SK-N-SH (cell line): ENCODE measurements at regions not wholly inside any gene's neighbourhood (a gene's known extent, or its start where the extent isn't known, plus 50 kb on each side); places are given as distances from the start of the nearest gene placed in this dataset.

Experiments used
- CTCF ChIA-PET: fragments of 300-600, 350-600 bp; formaldehyde crosslinking; extraction: SDS; loops from one replicate; lab custom pipeline; 2021; lab: Yijun Ruan, JAX
- POLR2A ChIA-PET: fragments of 350-600 bp; sonication (Branson Sonifier 250); formaldehyde crosslinking; extraction: SDS; loops from one replicate; lab custom pipeline; 2020; ENCODE audit warnings: antibody characterized with exemption, inconsistent platforms; lab: Yijun Ruan, JAX
- DNase-seq: peaks from one replicate; pipeline ENCODE4 v3.0.0; 2012
- H2AFZ ChIP-seq: fragments of 200-600 bp; sonication (generic); 2 replicates; pipeline ENCODE4 v1.8.1; 2016; ENCODE audit warnings: antibody characterized with exemption, mild to moderate bottlenecking, low read depth
- H3F3A ChIP-seq: fragments of 200-600 bp; sonication (generic); replicated peaks from 2 replicates; pipeline ENCODE3; 2016; ENCODE audit warnings: antibody characterized with exemption, mild to moderate bottlenecking; ENCODE audit not compliant: insufficient read depth
- H3K27ac ChIP-seq, 2 experiments: fragments of 200-500 bp in 1 of 2; fragments of 200-600 bp in 1 of 2; sonication (Bioruptor generic) in 1 of 2; sonication (generic), shearing (Covaris generic) in 1 of 2; 2 replicates each; pipeline versions ENCODE4 v1.5.1 to v1.6.1; 2014 to 2016; ENCODE audit warnings: low read depth in 2 of 2, inconsistent platforms in 1 of 2, low read length in 1 of 2, mild to moderate bottlenecking in 1 of 2, mixed read lengths in 1 of 2
- H3K27me3 ChIP-seq: fragments of 200-600 bp; sonication (generic), shearing (Covaris generic); 2 replicates; pipeline ENCODE4 v1.6.1; 2016; ENCODE audit warnings: mixed run types; ENCODE audit not compliant: insufficient read depth
- H3K36me3 ChIP-seq, 2 experiments: fragments of 200-500 bp in 1 of 2; fragments of 200-600 bp in 1 of 2; sonication (Bioruptor generic) in 1 of 2; sonication (generic) in 1 of 2; replicated peaks in 1 of 2; 2 replicates each; pipeline versions ENCODE3 to v1.5.1; 2014 to 2016; ENCODE audit warnings: low read length in 1 of 2, mild to moderate bottlenecking in 1 of 2; ENCODE audit not compliant: insufficient read depth in 2 of 2, control insufficient read depth in 1 of 2
- H3K4me1 ChIP-seq, 2 experiments: fragments of 200-500 bp in 1 of 2; fragments of 200-600 bp in 1 of 2; sonication (Bioruptor generic) in 1 of 2; sonication (generic), shearing (Covaris generic) in 1 of 2; 2 replicates each; pipeline versions ENCODE4 v1.5.1 to v1.6.1; 2014 to 2016; ENCODE audit warnings: low read depth in 1 of 2, low read length in 1 of 2, mixed run types in 1 of 2; ENCODE audit not compliant: insufficient read depth in 2 of 2, control insufficient read depth in 1 of 2
- H3K4me2 ChIP-seq: fragments of 200-600 bp; sonication (generic), shearing (Covaris generic); 2 replicates; pipeline ENCODE4 v1.6.1; 2017; ENCODE audit warnings: mixed run types
- H3K4me3 ChIP-seq, 2 experiments: fragments of 200-500 bp in 1 of 2; fragments of 200-600 bp in 1 of 2; sonication (Bioruptor generic) in 1 of 2; sonication (generic), shearing (Covaris generic) in 1 of 2; 2 replicates each; pipeline versions ENCODE4 v1.5.1 to v1.8.1; 2014 to 2016; ENCODE audit warnings: low read depth in 2 of 2, inconsistent platforms in 1 of 2, low read length in 1 of 2, mild to moderate bottlenecking in 1 of 2, mixed read lengths in 1 of 2, moderate library complexity in 1 of 2
- H3K79me2 ChIP-seq: fragments of 200-600 bp; sonication (generic); 2 replicates; pipeline ENCODE4 v1.8.1; 2017; ENCODE audit warnings: mild to moderate bottlenecking; ENCODE audit not compliant: insufficient read depth
- H3K9ac ChIP-seq: fragments of 200-600 bp; sonication (generic); 2 replicates; pipeline ENCODE4 v1.6.1; 2017; ENCODE audit warnings: mixed run types
- H3K9me2 ChIP-seq: fragments of 200-600 bp; sonication (generic); 2 replicates; pipeline ENCODE4 v1.6.1; 2017; ENCODE audit warnings: mixed run types
- H3K9me3 ChIP-seq: fragments of 200-600 bp; sonication (generic); 2 replicates; pipeline ENCODE4 v1.6.1; 2017; ENCODE audit warnings: mixed run types, mild to moderate bottlenecking, moderate library complexity
- H4K20me1 ChIP-seq: fragments of 200-600 bp; sonication (generic); 2 replicates; pipeline ENCODE4 v1.6.1; 2017; ENCODE audit warnings: mild to moderate bottlenecking, mixed run types; ENCODE audit not compliant: insufficient read depth
- ELF1 ChIP-seq: IDR thresholded peaks from 2 replicates; pipeline ENCODE4 v1.4.0; 2012
- EP300 ChIP-seq, 2 experiments: IDR thresholded peaks; 2 replicates each; pipeline versions ENCODE4 v1.4.0 to v1.6.1; 2012; ENCODE audit warnings: borderline replicate concordance in 1 of 2, low read depth in 1 of 2, low read length in 1 of 2
- FOSL2 ChIP-seq: IDR thresholded peaks from 2 replicates; pipeline ENCODE4 v1.4.0; 2012; ENCODE audit warnings: low read depth, mild to moderate bottlenecking, moderate library complexity, borderline replicate concordance
- FOXM1 ChIP-seq: IDR thresholded peaks from 2 replicates; pipeline ENCODE4 v1.4.0; 2012; ENCODE audit warnings: low read depth, mild to moderate bottlenecking
- IRF3 ChIP-seq: fragments of 150-350 bp; IDR thresholded peaks from 2 replicates; pipeline ENCODE4 v1.6.1; 2016; ENCODE audit warnings: mild to moderate bottlenecking, low read depth, low read length
- MEF2A ChIP-seq: IDR thresholded peaks from 2 replicates; pipeline ENCODE4 v1.4.0; 2012; ENCODE audit warnings: low read depth, borderline replicate concordance
- RAD21 ChIP-seq: IDR thresholded peaks from 2 replicates; pipeline ENCODE4 v1.6.1; 2012; ENCODE audit warnings: mild to moderate bottlenecking, low read length
- RCOR1 ChIP-seq: fragments of 150-350 bp; IDR thresholded peaks from 2 replicates; pipeline ENCODE4 v1.6.1; 2017; ENCODE audit warnings: antibody characterized with exemption, low read length
- TAF1 ChIP-seq: IDR thresholded peaks from 2 replicates; pipeline ENCODE4 v1.6.1; 2012; ENCODE audit warnings: low read depth, mild to moderate bottlenecking, low read length, moderate library complexity, borderline replicate concordance
- TCF12 ChIP-seq: IDR thresholded peaks from 2 replicates; pipeline ENCODE4 v1.4.0; 2012
- ZBTB33 ChIP-seq: IDR thresholded peaks from 2 replicates; pipeline ENCODE4 v1.4.0; 2012; ENCODE audit warnings: low read depth, borderline replicate concordance
- WGBS: methylation state at CpG from one replicate; pipeline ENCODE4 v1.1.6; 2017; ENCODE audit warnings: low lambda C conversion rate; 5-methylcytosine and 5-hydroxymethylcytosine counted together
- TF ChIP-seq, protein P1 (sequence below): IDR thresholded peaks from 2 replicates; pipeline ENCODE4 v1.6.1; 2012; ENCODE audit warnings: mild to moderate bottlenecking, low read depth, low read length, moderate library complexity

- H3K27me3 ChIP-seq, result no peaks in the 10 kb centered on the region
- no peaks in the 10 kb centered on the region for H3K9me2 ChIP-seq
- H3K9me3 ChIP-seq, result no peaks in the 10 kb centered on the region
- no peak overlapping the region for H2AFZ ChIP-seq
- CTCF ChIA-PET, result no interaction called here
- peaks cover 4 to 5% of the 10 kb centered on the region in 2 experiments; a peak in 1 of 4 replicates for H3K4me1 ChIP-seq
- POLR2A ChIA-PET, result no interaction called here
- no peaks in the 10 kb centered on the region for H3K36me3 ChIP-seq
- no peaks in the 10 kb centered on the region for H3K79me2 ChIP-seq
- H3K4me2 ChIP-seq, result no peak overlapping the region
- WGBS, result 60% methylated on average over 4 of the region's 4 CpGs
- H3K27ac ChIP-seq, result no peak overlapping the region
- no peaks in the 10 kb centered on the region for H4K20me1 ChIP-seq
- H3F3A ChIP-seq, result no peaks in the 10 kb centered on the region
- TF ChIP-seq RCOR1, result no peak
- no peak for TF ChIP-seq RAD21
- TF ChIP-seq IRF3, result no peak
- TF ChIP-seq FOXM1, result no peak
- no peak for TF ChIP-seq ZBTB33
- TF ChIP-seq TCF12, result no peak
- TF ChIP-seq FOSL2, result no peak
- no peak for TF ChIP-seq EP300 (IDR thresholded peaks at IDR 0.05; ENCODE audit: borderline replicate concordance in 1 of 2, low read depth in 1 of 2, low read length in 1 of 2)
- H3K4me3 ChIP-seq, result no peak overlapping the region
- no peak for DNase-seq
- H3K9ac ChIP-seq, result no peak overlapping the region
Measured at GRCh38 chr10:30155401-30155800, 96.0 kb upstream of the JCAD start.

- no peak overlapping the region for H2AFZ ChIP-seq
- H3K4me1 ChIP-seq, result peaks cover 4 to 5% of the 10 kb centered on the region in 2 experiments; a peak in 1 of 4 replicates
- no peak overlapping the region for H3K9ac ChIP-seq
- H3F3A ChIP-seq, result no peaks in the 10 kb centered on the region
- H3K27ac ChIP-seq, result no peak overlapping the region
- no peaks in the 10 kb centered on the region for H4K20me1 ChIP-seq
- no peaks in the 10 kb centered on the region for H3K9me2 ChIP-seq
- no peaks in the 10 kb centered on the region for H3K36me3 ChIP-seq
- no peak for DNase-seq
- ChIA-PET POLR2A (no interaction called here), CTCF (no interaction called here)
- no peak overlapping the region for H3K4me3 ChIP-seq
- no peaks in the 10 kb centered on the region for H3K27me3 ChIP-seq
- H3K4me2 ChIP-seq, result no peak overlapping the region
- 90% methylated on average over 1 of the region's 1 CpG for WGBS
- H3K79me2 ChIP-seq, result no peaks in the 10 kb centered on the region
- TF ChIP-seq MEF2A (no peak), TAF1 (no peak), EP300 (IDR thresholded peaks at IDR 0.05; ENCODE audit: borderline replicate concordance in 1 of 2, low read depth in 1 of 2, low read length in 1 of 2) (no peak), RCOR1 (no peak), ELF1 (no peak), ZBTB33 (no peak)
- TF ChIP-seq, protein P1, sequence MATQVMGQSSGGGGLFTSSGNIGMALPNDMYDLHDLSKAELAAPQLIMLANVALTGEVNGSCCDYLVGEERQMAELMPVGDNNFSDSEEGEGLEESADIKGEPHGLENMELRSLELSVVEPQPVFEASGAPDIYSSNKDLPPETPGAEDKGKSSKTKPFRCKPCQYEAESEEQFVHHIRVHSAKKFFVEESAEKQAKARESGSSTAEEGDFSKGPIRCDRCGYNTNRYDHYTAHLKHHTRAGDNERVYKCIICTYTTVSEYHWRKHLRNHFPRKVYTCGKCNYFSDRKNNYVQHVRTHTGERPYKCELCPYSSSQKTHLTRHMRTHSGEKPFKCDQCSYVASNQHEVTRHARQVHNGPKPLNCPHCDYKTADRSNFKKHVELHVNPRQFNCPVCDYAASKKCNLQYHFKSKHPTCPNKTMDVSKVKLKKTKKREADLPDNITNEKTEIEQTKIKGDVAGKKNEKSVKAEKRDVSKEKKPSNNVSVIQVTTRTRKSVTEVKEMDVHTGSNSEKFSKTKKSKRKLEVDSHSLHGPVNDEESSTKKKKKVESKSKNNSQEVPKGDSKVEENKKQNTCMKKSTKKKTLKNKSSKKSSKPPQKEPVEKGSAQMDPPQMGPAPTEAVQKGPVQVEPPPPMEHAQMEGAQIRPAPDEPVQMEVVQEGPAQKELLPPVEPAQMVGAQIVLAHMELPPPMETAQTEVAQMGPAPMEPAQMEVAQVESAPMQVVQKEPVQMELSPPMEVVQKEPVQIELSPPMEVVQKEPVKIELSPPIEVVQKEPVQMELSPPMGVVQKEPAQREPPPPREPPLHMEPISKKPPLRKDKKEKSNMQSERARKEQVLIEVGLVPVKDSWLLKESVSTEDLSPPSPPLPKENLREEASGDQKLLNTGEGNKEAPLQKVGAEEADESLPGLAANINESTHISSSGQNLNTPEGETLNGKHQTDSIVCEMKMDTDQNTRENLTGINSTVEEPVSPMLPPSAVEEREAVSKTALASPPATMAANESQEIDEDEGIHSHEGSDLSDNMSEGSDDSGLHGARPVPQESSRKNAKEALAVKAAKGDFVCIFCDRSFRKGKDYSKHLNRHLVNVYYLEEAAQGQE, result no peak
- H3K9me3 ChIP-seq, result no peaks in the 10 kb centered on the region
Measured at GRCh38 chr10:30154561-30154960, 95.2 kb upstream of the JCAD start.
